HEK293T (cell line): ENCODE measurements at regions not wholly inside any gene's neighbourhood (a gene's known extent, or its start where the extent isn't known, plus 50 kb on each side); places are given as distances from the start of the nearest gene placed in this dataset.

Experiments
- ARNT ChIP-seq: fragments of 450-650 bp; IDR thresholded peaks from 2 replicates; pipeline ENCODE4 v1.6.1; 2017; ENCODE audit warnings: mild to moderate bottlenecking
- BHLHE40 ChIP-seq: fragments of 450-650 bp; IDR thresholded peaks from 2 replicates; pipeline ENCODE4 v1.6.1; 2016; ENCODE audit warnings: mild to moderate bottlenecking, moderate library complexity, borderline replicate concordance
- FOXA1 ChIP-seq: fragments of 450-650 bp; IDR thresholded peaks from 2 replicates; pipeline ENCODE4 v1.6.1; 2016; ENCODE audit warnings: mild to moderate bottlenecking
- FOXM1 ChIP-seq: fragments of 450-650 bp; IDR thresholded peaks from 2 replicates; pipeline ENCODE4 v1.6.1; 2017; ENCODE audit warnings: mild to moderate bottlenecking, borderline replicate concordance
- ZNF384 ChIP-seq: fragments of 450-650 bp; IDR thresholded peaks from 2 replicates; pipeline ENCODE4 v1.6.1; 2016

DNA sequence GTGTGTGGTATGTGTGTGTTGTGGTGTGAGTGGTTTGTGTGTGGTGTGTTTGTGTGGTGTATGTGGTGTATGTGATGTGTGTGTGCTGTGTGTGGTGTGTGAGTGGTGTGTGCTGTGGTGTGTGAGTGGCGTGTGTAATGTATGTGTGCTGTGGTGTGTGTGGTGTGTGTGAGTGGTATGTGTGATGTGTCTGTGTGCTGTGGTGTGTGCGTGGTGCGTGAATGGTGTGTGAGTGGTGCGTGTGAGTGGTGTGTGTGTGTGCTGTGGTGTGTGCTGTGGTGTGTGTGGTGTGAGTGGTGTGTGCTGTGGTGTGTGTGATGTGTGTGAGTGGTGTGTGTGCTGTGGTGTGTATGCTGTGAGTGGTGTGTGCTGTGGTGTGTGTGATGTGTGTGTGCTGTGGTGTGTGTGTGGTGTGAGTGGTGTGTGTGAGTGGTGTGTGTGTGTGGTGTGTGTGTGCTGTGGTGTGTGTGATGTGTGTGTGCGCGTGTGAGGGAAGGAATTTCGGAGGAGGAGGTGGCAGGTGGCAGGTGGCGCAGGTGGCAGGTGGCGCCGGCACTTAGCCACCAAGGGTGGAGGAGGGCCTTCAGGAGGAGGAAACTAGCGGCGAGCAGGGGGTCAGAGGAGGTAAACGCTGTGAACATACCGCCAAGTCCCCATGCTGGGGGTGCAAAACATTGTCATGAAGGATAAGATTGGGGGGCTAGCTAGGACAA, 191.8 kb downstream of the MELK start:
- TF ChIP-seq ZNF384 (no peak), FOXM1 (no peak), ARNT (no peak), BHLHE40 (no peak), FOXA1 (no peak)
